WTC11 (cell line): ENCODE measurements at regions not wholly inside any gene's neighbourhood (a gene's known extent, or its start where the extent isn't known, plus 50 kb on each side); places are given as distances from the start of the nearest gene placed in this dataset.
"Not testable (repeated sequence)": the region's sequence is repeated elsewhere in the genome, so short reads cannot be mapped to it uniquely, and the experiment has no call there.

ENCODE experiments used
- ATAC-seq: fragments of 200-7000 bp; cut with Tn5 transposase; 2 replicates; pipeline ENCODE4 v1.10.0; 2021; ENCODE audit warnings: mild to moderate bottlenecking, moderate library complexity
- CTCF ChIA-PET: fragments of 300-600 bp; sonication (Branson Sonifier 250); formaldehyde crosslinking; loops from one replicate; lab custom pipeline; 2021; ENCODE audit warnings: antibody characterized with exemption; lab: Charles Lee
- POLR2A ChIA-PET: fragments of 350-600 bp; sonication (Branson Sonifier 250); formaldehyde crosslinking; loops from one replicate; lab custom pipeline; 2021; ENCODE audit warnings: antibody characterized with exemption; lab: Charles Lee
- DNase-seq: peaks from one replicate; pipeline ENCODE4 v3.0.0; 2021; ENCODE audit warnings: low spot score
- H3K27ac Mint-ChIP-seq: 2 replicates; pipeline ENCODE4 v1.8.0; 2021; ENCODE audit warnings: mixed read lengths
- H3K27me3 Mint-ChIP-seq: 2 replicates; pipeline ENCODE4 v1.8.0; 2021; ENCODE audit warnings: low read depth, mild to moderate bottlenecking, moderate library complexity, mixed read lengths
- H3K36me3 Mint-ChIP-seq: 2 replicates; pipeline ENCODE4 v1.8.0; 2021; ENCODE audit warnings: mixed read lengths
- H3K4me1 Mint-ChIP-seq: 2 replicates; pipeline ENCODE4 v1.8.0; 2022; ENCODE audit warnings: mixed read lengths
- H3K4me3 Mint-ChIP-seq: 2 replicates; pipeline ENCODE4 v1.8.0; 2021; ENCODE audit warnings: mild to moderate bottlenecking, moderate library complexity, mixed read lengths
- H3K9me3 Mint-ChIP-seq: 2 replicates; pipeline ENCODE4 v1.8.0; 2021; ENCODE audit warnings: mixed read lengths
- ELF4 ChIP-seq: sonication (generic); formaldehyde crosslinking; IDR thresholded peaks from 2 replicates; pipeline ENCODE4 v1.8.1; 2022; ENCODE audit warnings: low read depth, mild to moderate bottlenecking, moderate library complexity, missing genetic modification reagents
- FOXJ3 ChIP-seq: sonication (generic); formaldehyde crosslinking; IDR thresholded peaks from 2 replicates; pipeline ENCODE4 v1.9.0; 2021; ENCODE audit warnings: missing genetic modification reagents, mild to moderate bottlenecking, borderline replicate concordance
- FOXK1 ChIP-seq: sonication (generic); formaldehyde crosslinking; IDR thresholded peaks from 2 replicates; pipeline ENCODE4 v1.8.0; 2022; ENCODE audit warnings: mild to moderate bottlenecking, moderate library complexity, missing genetic modification reagents
- FOXP1 ChIP-seq: sonication (generic); formaldehyde crosslinking; IDR thresholded peaks from 2 replicates; pipeline ENCODE4 v1.8.0; 2022; ENCODE audit warnings: missing genetic modification reagents, mild to moderate bottlenecking, moderate library complexity, borderline replicate concordance
- HMGA2 ChIP-seq: fragments of 250-450 bp; sonication (Bioruptor Pico); IDR thresholded peaks from 2 replicates; pipeline ENCODE4 v1.4.0; 2021; ENCODE audit warnings: mild to moderate bottlenecking, moderate library complexity
- IRF1 ChIP-seq: sonication (generic); formaldehyde crosslinking; IDR thresholded peaks from 2 replicates; pipeline ENCODE4 v1.8.0; 2023; ENCODE audit warnings: missing genetic modification reagents
- MXD4 ChIP-seq: fragments of 250-450 bp; sonication (Bioruptor Pico); IDR thresholded peaks from 2 replicates; pipeline ENCODE4 v1.8.0; 2021; ENCODE audit warnings: mild to moderate bottlenecking, moderate library complexity, borderline replicate concordance
- NR1H2 ChIP-seq: sonication (generic); formaldehyde crosslinking; IDR thresholded peaks from 2 replicates; pipeline ENCODE4 v1.9.0; 2021; ENCODE audit warnings: mild to moderate bottlenecking, moderate library complexity, missing genetic modification reagents
- NR3C1 ChIP-seq: sonication (generic); formaldehyde crosslinking; conservative IDR thresholded peaks from 2 replicates; pipeline ENCODE4 v1.8.1; 2023; ENCODE audit warnings: low read depth, mild to moderate bottlenecking, missing genetic modification reagents
- TEAD1 ChIP-seq: sonication (generic); formaldehyde crosslinking; IDR thresholded peaks from 2 replicates; pipeline ENCODE4 v1.8.0; 2022; ENCODE audit warnings: mild to moderate bottlenecking, missing genetic modification reagents
- ZNF423 ChIP-seq: fragments of 250-450 bp; sonication (Bioruptor Pico); IDR thresholded peaks from 2 replicates; pipeline ENCODE4 v2.1.2; 2022; ENCODE audit warnings: mild to moderate bottlenecking, moderate library complexity
- TF ChIP-seq, protein P1 (sequence below): fragments of 250-450 bp; sonication (Bioruptor Pico); IDR thresholded peaks from 2 replicates; pipeline ENCODE4 v1.9.0; 2021; ENCODE audit warnings: mild to moderate bottlenecking
- TF ChIP-seq, protein P2 (sequence below): fragments of 250-450 bp; sonication (Bioruptor Pico); IDR thresholded peaks from 2 replicates; pipeline ENCODE4 v1.9.0; 2021; ENCODE audit warnings: moderate library complexity, mild to moderate bottlenecking, inconsistent platforms, borderline replicate concordance
- TF ChIP-seq, protein P3 (sequence below): sonication (generic); formaldehyde crosslinking; IDR thresholded peaks from 2 replicates; pipeline ENCODE4 v1.8.1; 2022; ENCODE audit warnings: low read depth, missing genetic modification reagents, borderline replicate concordance

GRCh38 chr11:115980337-115981103, 476.3 kb upstream of the CADM1 start (continued):
- TF ChIP-seq, protein P1, sequence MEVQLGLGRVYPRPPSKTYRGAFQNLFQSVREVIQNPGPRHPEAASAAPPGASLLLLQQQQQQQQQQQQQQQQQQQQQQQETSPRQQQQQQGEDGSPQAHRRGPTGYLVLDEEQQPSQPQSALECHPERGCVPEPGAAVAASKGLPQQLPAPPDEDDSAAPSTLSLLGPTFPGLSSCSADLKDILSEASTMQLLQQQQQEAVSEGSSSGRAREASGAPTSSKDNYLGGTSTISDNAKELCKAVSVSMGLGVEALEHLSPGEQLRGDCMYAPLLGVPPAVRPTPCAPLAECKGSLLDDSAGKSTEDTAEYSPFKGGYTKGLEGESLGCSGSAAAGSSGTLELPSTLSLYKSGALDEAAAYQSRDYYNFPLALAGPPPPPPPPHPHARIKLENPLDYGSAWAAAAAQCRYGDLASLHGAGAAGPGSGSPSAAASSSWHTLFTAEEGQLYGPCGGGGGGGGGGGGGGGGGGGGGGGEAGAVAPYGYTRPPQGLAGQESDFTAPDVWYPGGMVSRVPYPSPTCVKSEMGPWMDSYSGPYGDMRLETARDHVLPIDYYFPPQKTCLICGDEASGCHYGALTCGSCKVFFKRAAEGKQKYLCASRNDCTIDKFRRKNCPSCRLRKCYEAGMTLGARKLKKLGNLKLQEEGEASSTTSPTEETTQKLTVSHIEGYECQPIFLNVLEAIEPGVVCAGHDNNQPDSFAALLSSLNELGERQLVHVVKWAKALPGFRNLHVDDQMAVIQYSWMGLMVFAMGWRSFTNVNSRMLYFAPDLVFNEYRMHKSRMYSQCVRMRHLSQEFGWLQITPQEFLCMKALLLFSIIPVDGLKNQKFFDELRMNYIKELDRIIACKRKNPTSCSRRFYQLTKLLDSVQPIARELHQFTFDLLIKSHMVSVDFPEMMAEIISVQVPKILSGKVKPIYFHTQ (CRISPR knock-in tag): no peak
- TF ChIP-seq, protein P2, sequence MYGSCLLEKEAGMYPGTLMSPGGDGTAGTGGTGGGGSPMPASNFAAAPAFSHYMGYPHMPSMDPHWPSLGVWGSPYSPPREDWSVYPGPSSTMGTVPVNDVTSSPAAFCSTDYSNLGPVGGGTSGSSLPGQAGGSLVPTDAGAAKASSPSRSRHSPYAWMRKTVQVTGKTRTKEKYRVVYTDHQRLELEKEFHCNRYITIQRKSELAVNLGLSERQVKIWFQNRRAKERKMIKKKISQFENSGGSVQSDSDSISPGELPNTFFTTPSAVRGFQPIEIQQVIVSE (CRISPR knock-in tag): no peak
- no peak for TF ChIP-seq FOXJ3 (CRISPR knock-in tag)
- TF ChIP-seq, all 79 proteins: peak for 0

DNA sequence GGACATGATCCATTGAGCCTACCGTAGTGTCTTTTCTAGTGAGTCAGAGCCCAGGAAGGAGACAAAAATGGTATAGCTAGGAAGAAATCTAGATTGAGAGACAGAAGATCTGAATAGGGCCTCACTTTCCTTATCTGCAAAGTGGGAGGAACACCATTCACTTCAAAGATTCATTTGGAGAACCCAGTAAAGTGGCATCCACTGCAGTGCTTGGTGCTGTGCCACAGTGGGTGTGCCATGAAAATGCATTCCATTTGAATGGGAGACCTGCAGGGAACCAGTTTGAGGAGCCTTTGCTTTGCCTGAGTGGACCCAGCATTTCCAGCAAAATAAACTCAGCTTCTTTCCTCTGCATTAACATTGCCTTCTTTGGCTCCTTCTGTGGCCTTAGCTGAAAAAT, 470.5 kb upstream of the CADM1 start:
- no peaks in the 10 kb centered on the region for H3K36me3 Mint-ChIP-seq
- peak; percentile 70 for ATAC-seq
- H3K9me3 Mint-ChIP-seq: no peaks in the 10 kb centered on the region
- peak overlapping the region; percentile 72 for H3K4me3 Mint-ChIP-seq
- H3K4me1 Mint-ChIP-seq: peaks cover 21% of the 10 kb centered on the region
- peak; percentile 55; the same call in 1 of the 2 replicates for TF ChIP-seq TEAD1
- TF ChIP-seq FOXJ3 (CRISPR knock-in tag): no peak
- TF ChIP-seq IRF1: no peak
- TF ChIP-seq HMGA2 (CRISPR knock-in tag): no peak
- no peak for TF ChIP-seq NR3C1 (CRISPR knock-in tag)
- TF ChIP-seq ZNF423 (CRISPR knock-in tag): 0 out of 2 replicates have a peak, but pooled peaks have one; percentile 30
- TF ChIP-seq, protein P3, sequence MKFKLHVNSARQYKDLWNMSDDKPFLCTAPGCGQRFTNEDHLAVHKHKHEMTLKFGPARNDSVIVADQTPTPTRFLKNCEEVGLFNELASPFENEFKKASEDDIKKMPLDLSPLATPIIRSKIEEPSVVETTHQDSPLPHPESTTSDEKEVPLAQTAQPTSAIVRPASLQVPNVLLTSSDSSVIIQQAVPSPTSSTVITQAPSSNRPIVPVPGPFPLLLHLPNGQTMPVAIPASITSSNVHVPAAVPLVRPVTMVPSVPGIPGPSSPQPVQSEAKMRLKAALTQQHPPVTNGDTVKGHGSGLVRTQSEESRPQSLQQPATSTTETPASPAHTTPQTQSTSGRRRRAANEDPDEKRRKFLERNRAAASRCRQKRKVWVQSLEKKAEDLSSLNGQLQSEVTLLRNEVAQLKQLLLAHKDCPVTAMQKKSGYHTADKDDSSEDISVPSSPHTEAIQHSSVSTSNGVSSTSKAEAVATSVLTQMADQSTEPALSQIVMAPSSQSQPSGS (CRISPR knock-in tag): no peak
- TF ChIP-seq FOXP1 (CRISPR knock-in tag): no peak
- TF ChIP-seq ELF4: no peak
- no peak for TF ChIP-seq NR1H2 (CRISPR knock-in tag)
- no peak for TF ChIP-seq MXD4
- TF ChIP-seq, all 79 proteins: peak for 2
- H3K27me3 Mint-ChIP-seq: peaks cover 95% of the 10 kb centered on the region
- ChIA-PET POLR2A (no interaction called here), CTCF (interaction anchor here (0.9 to 2.1 kb wide), 7 partner anchors 8 to 108 kb away, joined by 3 to 14 read pairs (median 3); no protein-coding TSS in a partner anchor)
- H3K27ac Mint-ChIP-seq: no peak overlapping the region
- no peak for DNase-seq

GRCh38 chr11:115967203-115967602, 463.0 kb upstream of the CADM1 start:
- peak; percentile 57; the same call in 1 of the 2 replicates for TF ChIP-seq FOXK1 (CRISPR knock-in tag)
- Mint-ChIP-seq H3K27me3 (peaks cover 98% of the 10 kb centered on the region), H3K4me1 (peaks cover 20% of the 10 kb centered on the region), H3K4me3 (peak overlapping the region; percentile 55)
- POLR2A ChIA-PET, H3K27ac Mint-ChIP-seq, ATAC-seq, H3K9me3 Mint-ChIP-seq, H3K36me3 Mint-ChIP-seq: not testable (repeated sequence)
- DNase-seq: peak; percentile 70
- CTCF ChIA-PET: interaction anchor here (1.2 kb wide), 1 partner anchor 632 kb away, joined by 4 read pairs; no protein-coding TSS in a partner anchor
